GM18508 (cell line): ENCODE measurements at regions not wholly inside any gene's neighbourhood (a gene's known extent, or its start where the extent isn't known, plus 50 kb on each side); places are given as distances from the start of the nearest gene placed in this dataset.

Experiments
- ATAC-seq: cut with Tn5 transposase; IDR thresholded peaks from one replicate; pipeline ENCODE4 v1.9.1; 2021; ENCODE audit warnings: moderate number of reproducible peaks; ENCODE audit not compliant: insufficient read depth, unreplicated experiment

DNA sequence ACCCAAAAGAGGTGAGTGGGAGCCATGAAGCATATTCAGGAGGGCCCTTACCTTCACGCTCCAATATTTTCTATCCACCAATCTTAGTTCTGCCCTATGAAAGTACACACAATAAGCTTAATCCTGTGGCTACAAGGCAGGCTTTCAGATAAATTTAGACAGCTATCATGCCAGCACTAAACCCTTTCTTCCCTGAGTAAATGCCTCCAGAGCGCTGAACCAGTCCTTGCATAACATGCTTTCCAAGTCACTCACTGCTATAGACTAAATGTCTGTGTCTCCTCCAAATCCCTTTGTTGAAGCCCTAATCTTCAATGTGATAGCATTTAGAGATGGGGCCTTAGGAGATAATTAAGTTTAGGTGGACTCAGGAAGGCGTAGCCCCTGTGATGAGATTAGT, 50.3 kb upstream of the FIBIN start:
- no peak for ATAC-seq
